Spleen (tissue), 7 donors: ENCODE measurements at regions not wholly inside any gene's neighbourhood (a gene's known extent, or its start where the extent isn't known, plus 50 kb on each side); places are given as distances from the start of the nearest gene placed in this dataset.

Source experiments
- POLR2A ChIP-seq, 3 donors: fragments of 450-650 bp; IDR thresholded peaks; one replicate each; pipeline ENCODE4 v1.5.1; 2017; ENCODE audit warnings: antibody characterized with exemption in 3 of 3, mild to moderate bottlenecking in 1 of 3
- POLR2AphosphoS5 ChIP-seq, 3 donors: sonication (generic); formaldehyde crosslinking; IDR thresholded peaks; one replicate each; pipeline ENCODE4 v1.5.1; 2017; ENCODE audit warnings: antibody characterized with exemption in 3 of 3
- TF ChIP-seq, protein P1 (sequence below), 11 experiments: fragments of 200-600 bp in 7 of 11; fragments of 450-650 bp in 4 of 11; sonication (generic) in 4 of 11; IDR thresholded peaks in 8 of 11; conservative IDR thresholded peaks in 3 of 11; 1 replicate in 7 of 11; 2 replicates in 4 of 11; pipeline versions ENCODE4 v1.4.0 to v1.8.0; 2016 to 2021; ENCODE audit warnings: antibody characterized with exemption in 11 of 11, inconsistent platforms in 4 of 11, mild to moderate bottlenecking in 1 of 11
- donor health status: DM: no; HTN: no; CAD: no; lungs with moderate emphysema.
- donor health status: DM: no; HTN: no; CAD: no.
- donor health status: DM: no; HTN: no; CAD: no.

DNA sequence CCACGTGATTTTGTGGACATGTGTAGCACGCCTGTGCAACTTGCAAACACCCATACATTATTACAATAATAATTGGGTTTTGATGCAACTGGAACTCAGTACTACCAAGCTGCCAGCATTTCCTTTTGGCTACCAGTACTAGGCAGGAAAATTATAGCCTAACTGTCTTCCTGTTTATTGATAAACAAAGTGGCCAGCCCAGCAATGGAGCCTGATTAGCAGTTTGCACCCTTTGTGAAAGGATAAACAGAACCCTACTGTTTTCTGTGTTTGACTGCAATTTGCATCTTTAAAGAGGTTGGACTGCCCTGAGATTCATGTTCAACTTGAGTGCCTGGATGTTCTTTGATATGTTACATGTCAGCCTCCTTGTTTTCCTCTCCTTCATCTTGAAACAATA is 173.9 kb downstream of the ZIC5 start:
- TF ChIP-seq, protein P1, sequence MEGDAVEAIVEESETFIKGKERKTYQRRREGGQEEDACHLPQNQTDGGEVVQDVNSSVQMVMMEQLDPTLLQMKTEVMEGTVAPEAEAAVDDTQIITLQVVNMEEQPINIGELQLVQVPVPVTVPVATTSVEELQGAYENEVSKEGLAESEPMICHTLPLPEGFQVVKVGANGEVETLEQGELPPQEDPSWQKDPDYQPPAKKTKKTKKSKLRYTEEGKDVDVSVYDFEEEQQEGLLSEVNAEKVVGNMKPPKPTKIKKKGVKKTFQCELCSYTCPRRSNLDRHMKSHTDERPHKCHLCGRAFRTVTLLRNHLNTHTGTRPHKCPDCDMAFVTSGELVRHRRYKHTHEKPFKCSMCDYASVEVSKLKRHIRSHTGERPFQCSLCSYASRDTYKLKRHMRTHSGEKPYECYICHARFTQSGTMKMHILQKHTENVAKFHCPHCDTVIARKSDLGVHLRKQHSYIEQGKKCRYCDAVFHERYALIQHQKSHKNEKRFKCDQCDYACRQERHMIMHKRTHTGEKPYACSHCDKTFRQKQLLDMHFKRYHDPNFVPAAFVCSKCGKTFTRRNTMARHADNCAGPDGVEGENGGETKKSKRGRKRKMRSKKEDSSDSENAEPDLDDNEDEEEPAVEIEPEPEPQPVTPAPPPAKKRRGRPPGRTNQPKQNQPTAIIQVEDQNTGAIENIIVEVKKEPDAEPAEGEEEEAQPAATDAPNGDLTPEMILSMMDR (IDR thresholded peaks at IDR 0.05 in 8 of 11, conservative IDR thresholded peaks at IDR 0.05 in 3 of 11), result no peak
- no peak for TF ChIP-seq POLR2A (IDR thresholded peaks at IDR 0.05)
- TF ChIP-seq POLR2AphosphoS5 (IDR thresholded peaks at IDR 0.05), result no peak
